Right atrium auricular region (tissue), 2 donors: ENCODE measurements at regions not wholly inside any gene's neighbourhood (a gene's known extent, or its start where the extent isn't known, plus 50 kb on each side); places are given as distances from the start of the nearest gene placed in this dataset.

ENCODE experiments used
- DNase-seq: peaks from one replicate; pipeline ENCODE4 v3.0.0-alpha.2; 2019; ENCODE audit warnings: low spot score
- H3K27ac ChIP-seq, 2 donors: fragments of 200-600 bp; sonication (generic); 1 replicate in 1 of 2; 2 replicates in 1 of 2; pipeline ENCODE4 v1.5.1; 2016 to 2019
- H3K27me3 ChIP-seq, 2 donors: fragments of 200-600 bp; sonication (generic); one replicate each; pipeline versions ENCODE4 v1.5.1 to v1.6.0; 2017 to 2019
- H3K36me3 ChIP-seq: fragments of 200-600 bp; sonication (generic); one replicate; pipeline ENCODE4 v1.5.1; 2016
- H3K4me1 ChIP-seq, 2 donors: fragments of 200-600 bp; sonication (generic); one replicate each; pipeline versions ENCODE4 v1.5.1 to v1.6.0; 2017 to 2019
- H3K4me3 ChIP-seq, 2 donors: fragments of 200-600 bp; sonication (generic); 1 replicate in 1 of 2; 2 replicates in 1 of 2; pipeline ENCODE4 v1.5.1; 2017 to 2019; ENCODE audit warnings: mild to moderate bottlenecking in 1 of 2, moderate library complexity in 1 of 2
- H3K9me3 ChIP-seq, 2 donors: fragments of 200-600 bp; sonication (generic); one replicate each; pipeline ENCODE4 v1.5.1; 2019
- TF ChIP-seq, protein P1 (sequence below), 2 donors: fragments of 200-600 bp; sonication (generic); IDR thresholded peaks; one replicate each; pipeline ENCODE4 v1.5.1; 2019; ENCODE audit warnings: antibody characterized with exemption in 2 of 2

DNA sequence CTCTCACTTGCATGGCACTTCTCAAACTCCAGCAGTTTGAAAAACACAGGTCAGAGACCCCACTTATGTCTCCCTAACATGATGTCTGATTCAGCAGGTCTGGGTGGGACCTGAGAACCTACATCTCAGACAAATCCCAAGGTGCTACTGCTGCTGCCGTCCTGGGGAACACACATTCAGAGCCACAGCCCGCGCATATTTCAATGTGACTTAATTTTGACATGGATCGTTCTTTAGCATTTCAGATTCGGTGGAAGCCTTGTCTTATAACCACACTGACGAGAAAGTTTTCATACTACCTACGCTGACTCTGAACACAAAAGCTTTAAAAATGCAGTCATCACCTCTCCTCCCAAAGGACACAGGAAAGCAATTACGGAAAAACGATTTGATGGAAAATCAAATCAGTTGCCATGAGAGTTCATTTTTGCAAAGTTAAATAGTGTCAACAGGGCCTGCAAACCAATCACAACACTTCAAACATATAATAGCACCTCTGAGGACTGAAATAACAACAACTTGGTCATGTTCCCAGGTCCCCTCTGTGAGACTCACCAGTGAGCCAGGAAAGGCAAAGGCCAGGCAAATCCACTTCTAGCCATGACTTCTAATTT, 132.6 kb downstream of the SHANK2 start:
- TF ChIP-seq, protein P1, sequence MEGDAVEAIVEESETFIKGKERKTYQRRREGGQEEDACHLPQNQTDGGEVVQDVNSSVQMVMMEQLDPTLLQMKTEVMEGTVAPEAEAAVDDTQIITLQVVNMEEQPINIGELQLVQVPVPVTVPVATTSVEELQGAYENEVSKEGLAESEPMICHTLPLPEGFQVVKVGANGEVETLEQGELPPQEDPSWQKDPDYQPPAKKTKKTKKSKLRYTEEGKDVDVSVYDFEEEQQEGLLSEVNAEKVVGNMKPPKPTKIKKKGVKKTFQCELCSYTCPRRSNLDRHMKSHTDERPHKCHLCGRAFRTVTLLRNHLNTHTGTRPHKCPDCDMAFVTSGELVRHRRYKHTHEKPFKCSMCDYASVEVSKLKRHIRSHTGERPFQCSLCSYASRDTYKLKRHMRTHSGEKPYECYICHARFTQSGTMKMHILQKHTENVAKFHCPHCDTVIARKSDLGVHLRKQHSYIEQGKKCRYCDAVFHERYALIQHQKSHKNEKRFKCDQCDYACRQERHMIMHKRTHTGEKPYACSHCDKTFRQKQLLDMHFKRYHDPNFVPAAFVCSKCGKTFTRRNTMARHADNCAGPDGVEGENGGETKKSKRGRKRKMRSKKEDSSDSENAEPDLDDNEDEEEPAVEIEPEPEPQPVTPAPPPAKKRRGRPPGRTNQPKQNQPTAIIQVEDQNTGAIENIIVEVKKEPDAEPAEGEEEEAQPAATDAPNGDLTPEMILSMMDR (IDR thresholded peaks at IDR 0.05), result no peak
- Histone ChIP-seq H3K4me3 (no peak overlapping the region), H3K4me1 (no peaks in the 10 kb centered on the region), H3K9me3 (no peaks in the 10 kb centered on the region), H3K36me3 (no peaks in the 10 kb centered on the region), H3K27ac (no peak overlapping the region), H3K27me3 (no peaks in the 10 kb centered on the region)
- DNase-seq, result no peak

- Histone ChIP-seq H3K36me3 (no peaks in the 10 kb centered on the region), H3K4me3 (no peak overlapping the region), H3K27ac (no peak overlapping the region), H3K27me3 (no peaks in the 10 kb centered on the region), H3K9me3 (no peaks in the 10 kb centered on the region), H3K4me1 (no peaks in the 10 kb centered on the region)
- no peak for DNase-seq
- TF ChIP-seq, protein P1 (IDR thresholded peaks at IDR 0.05), result no peak
Observed at GRCh38 chr11:71118671-71119250, 133.6 kb downstream of the SHANK2 start.

DNA sequence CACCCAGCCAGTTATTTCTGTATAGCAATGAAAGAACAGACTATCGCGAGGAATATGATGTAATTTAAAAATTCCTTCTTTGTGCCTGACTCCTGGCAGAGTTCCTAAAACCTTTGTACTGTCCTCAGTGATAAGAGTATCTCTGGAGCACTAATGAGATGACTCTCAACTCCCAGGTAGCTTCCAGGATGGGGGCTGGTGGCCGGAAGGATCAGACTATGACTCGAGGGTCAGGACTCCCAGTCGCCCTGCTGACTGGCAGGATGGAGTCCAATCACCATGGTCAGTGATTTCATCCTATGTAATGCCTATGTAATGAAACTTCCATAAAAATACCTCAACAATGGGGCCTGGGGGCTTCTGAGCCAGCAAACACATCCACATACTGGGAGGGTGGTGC, 135.1 kb downstream of the SHANK2 start:
- Histone ChIP-seq H3K27me3 (no peaks in the 10 kb centered on the region), H3K9me3 (no peaks in the 10 kb centered on the region), H3K27ac (no peak overlapping the region), H3K36me3 (no peaks in the 10 kb centered on the region), H3K4me1 (no peaks in the 10 kb centered on the region), H3K4me3 (no peak overlapping the region)
- DNase-seq, result no peak
- TF ChIP-seq, protein P1 (IDR thresholded peaks at IDR 0.05), result no peak

- no peaks in the 10 kb centered on the region for H3K4me1 ChIP-seq
- no peak overlapping the region for H3K27ac ChIP-seq
- DNase-seq, result no peak
- no peak overlapping the region for H3K4me3 ChIP-seq
- no peaks in the 10 kb centered on the region for H3K36me3 ChIP-seq
- H3K27me3 ChIP-seq, result no peaks in the 10 kb centered on the region
- TF ChIP-seq, protein P1 (IDR thresholded peaks at IDR 0.05), result no peak
- H3K9me3 ChIP-seq, result no peaks in the 10 kb centered on the region
Observed at GRCh38 chr11:71116693-71117040, 135.7 kb downstream of the SHANK2 start.

DNA sequence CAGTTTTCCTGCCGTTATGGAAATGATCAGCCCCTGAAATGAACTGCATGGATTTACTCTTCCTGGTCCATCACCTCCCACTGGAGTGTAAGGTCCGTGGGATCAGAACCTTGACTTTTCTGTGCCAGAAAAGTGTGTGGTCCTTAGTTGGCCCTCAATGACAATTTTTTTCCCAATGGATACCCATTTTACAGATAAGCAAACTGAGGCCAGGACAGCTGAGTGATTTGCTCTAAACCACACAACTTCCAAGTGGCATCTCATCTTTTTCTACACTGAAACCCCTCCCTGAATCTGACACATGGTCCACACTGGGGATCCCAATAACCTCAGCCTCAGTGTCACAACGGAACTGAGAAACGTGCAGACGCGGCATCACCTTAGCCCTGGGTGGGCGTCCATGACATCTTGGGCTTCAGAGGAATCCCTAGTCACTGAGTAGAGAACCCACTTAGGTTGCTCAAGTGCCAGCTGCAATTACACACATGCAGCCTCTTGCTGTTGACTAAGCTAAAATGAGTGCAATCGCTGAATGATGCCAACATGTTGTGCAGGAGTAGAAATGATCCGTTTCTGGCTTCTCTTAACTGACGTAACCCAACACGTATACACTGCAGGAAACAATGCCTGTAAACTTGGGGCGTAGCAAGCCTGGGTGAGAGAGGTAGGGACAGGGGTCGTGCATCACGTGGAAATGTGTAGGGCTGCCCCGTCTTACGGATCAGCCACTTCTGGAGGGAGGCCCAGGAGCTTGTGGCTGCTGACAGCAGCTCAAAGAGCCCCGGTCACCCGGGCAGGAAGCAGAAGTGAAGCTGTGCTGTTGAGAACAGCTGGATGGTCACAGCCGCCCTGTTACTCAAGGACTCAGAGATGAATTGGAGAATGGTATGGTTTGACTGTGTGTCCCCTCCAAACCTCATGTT, 136.3 kb downstream of the SHANK2 start:
- Histone ChIP-seq H3K27ac (no peak overlapping the region), H3K9me3 (no peaks in the 10 kb centered on the region), H3K27me3 (no peaks in the 10 kb centered on the region), H3K36me3 (no peaks in the 10 kb centered on the region), H3K4me3 (no peak overlapping the region), H3K4me1 (no peaks in the 10 kb centered on the region)
- TF ChIP-seq, protein P1 (IDR thresholded peaks at IDR 0.05), result no peak
- DNase-seq, result no peak
